HAP-1 (cell line): ENCODE measurements at regions not wholly inside any gene's neighbourhood (a gene's known extent, or its start where the extent isn't known, plus 50 kb on each side); places are given as distances from the start of the nearest gene placed in this dataset.

Source experiments
- DNase-seq, 2 experiments: peaks; one replicate each; pipeline ENCODE4 v3.0.0-alpha.2; 2016 to 2020; ENCODE audit warnings: low spot score in 2 of 2
- H3K27me3 ChIP-seq: fragments of 250-450 bp; sonication (Bioruptor Pico); 2 replicates; pipeline ENCODE4 v1.5.1; 2020; ENCODE audit warnings: low read depth, mild to moderate bottlenecking, moderate library complexity
- H3K36me3 ChIP-seq: fragments of 250-450 bp; sonication (Bioruptor Pico); replicated peaks from 2 replicates; pipeline ENCODE4 v1.5.1; 2020; ENCODE audit warnings: mild to moderate bottlenecking
- H3K4me1 ChIP-seq: fragments of 250-450 bp; sonication (Bioruptor Pico); 2 replicates; pipeline ENCODE4 v1.5.1; 2020; ENCODE audit warnings: mild to moderate bottlenecking
- H3K4me3 ChIP-seq: fragments of 250-450 bp; sonication (Bioruptor Pico); 2 replicates; pipeline ENCODE4 v1.5.1; 2020; ENCODE audit warnings: mild to moderate bottlenecking, moderate library complexity
- H3K9me3 ChIP-seq: fragments of 250-450 bp; sonication (Bioruptor Pico); 2 replicates; pipeline ENCODE4 v1.5.1; 2020; ENCODE audit warnings: mild to moderate bottlenecking, moderate library complexity
- in situ Hi-C: fragments of 300-500 bp; cut with MboI; formaldehyde crosslinking; loops from 3 replicates; pipeline ENCODE4 v1.14.3; 2020; ENCODE audit warnings: low sequenced_read_pairs, inconsistent platforms, mixed read lengths

- no peak for DNase-seq
- no peaks in the 10 kb centered on the region for H3K9me3 ChIP-seq
- H3K4me3 ChIP-seq, result no peak overlapping the region
- no peaks in the 10 kb centered on the region for H3K27me3 ChIP-seq
- H3K36me3 ChIP-seq, result no peaks in the 10 kb centered on the region
- in situ Hi-C loops, result no loop called here
- H3K4me1 ChIP-seq, result no peaks in the 10 kb centered on the region
Observed at GRCh38 chr12:115024531-115024930, 340.6 kb upstream of the TBX3 start.

DNA sequence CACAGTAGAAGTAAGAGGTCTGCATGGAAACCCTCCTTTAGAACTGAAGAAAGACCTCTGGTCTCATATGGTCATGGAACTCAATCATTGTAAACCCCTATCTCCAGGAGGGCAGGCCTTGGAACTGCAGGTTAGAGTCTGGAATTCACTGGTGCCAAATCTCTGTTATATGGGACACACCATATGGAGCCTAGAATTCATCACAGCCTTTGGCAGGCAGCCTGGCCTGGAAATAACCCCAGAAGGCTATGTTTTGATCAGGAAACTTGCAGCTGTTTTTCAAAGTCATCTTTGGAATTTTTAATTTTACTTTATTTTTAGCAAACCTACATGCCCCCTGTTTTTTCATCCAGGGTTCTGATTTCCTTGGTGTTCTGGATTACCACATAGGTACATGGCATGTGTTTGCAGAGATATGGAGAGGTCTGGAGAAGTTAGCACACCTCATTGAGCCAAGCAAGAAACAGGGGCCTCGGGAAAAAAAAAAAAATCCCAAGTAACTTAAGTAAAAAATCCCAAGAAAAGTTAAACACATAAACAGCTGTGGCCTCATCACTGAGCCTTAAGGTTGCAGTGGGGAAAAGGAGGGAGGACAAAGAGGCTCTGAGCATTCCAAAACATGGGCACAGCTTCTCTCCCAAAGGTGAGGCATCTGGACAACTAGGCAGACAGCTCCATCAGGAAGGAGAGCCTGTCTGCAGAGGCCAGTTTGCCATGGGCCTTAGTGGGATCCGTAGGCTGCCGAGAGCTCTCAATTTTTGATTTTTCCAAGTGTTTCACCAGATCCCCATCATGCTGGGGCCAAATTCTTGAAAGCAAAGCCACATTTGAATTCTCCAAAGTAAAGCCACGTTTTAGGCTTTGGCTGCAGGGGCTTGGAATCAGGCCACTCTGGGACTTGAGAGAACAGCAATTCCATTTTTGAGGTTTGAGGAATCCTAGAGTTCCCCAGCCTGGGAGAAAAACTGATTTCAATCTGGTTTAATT, 339.6 kb upstream of the TBX3 start:
- in situ Hi-C loops, result no loop called here
- DNase-seq, result no peak
- H3K4me3 ChIP-seq, result no peak overlapping the region
- no peaks in the 10 kb centered on the region for H3K27me3 ChIP-seq
- H3K9me3 ChIP-seq, result no peaks in the 10 kb centered on the region
- H3K4me1 ChIP-seq, result no peaks in the 10 kb centered on the region
- H3K36me3 ChIP-seq, result no peaks in the 10 kb centered on the region

- H3K4me3 ChIP-seq, result no peak overlapping the region
- H3K27me3 ChIP-seq, result no peaks in the 10 kb centered on the region
- no peak for DNase-seq
- no peaks in the 10 kb centered on the region for H3K9me3 ChIP-seq
- in situ Hi-C loops, result no loop called here
- no peaks in the 10 kb centered on the region for H3K36me3 ChIP-seq
- H3K4me1 ChIP-seq, result no peaks in the 10 kb centered on the region
Observed at GRCh38 chr12:115020091-115020490, 336.1 kb upstream of the TBX3 start.

DNA sequence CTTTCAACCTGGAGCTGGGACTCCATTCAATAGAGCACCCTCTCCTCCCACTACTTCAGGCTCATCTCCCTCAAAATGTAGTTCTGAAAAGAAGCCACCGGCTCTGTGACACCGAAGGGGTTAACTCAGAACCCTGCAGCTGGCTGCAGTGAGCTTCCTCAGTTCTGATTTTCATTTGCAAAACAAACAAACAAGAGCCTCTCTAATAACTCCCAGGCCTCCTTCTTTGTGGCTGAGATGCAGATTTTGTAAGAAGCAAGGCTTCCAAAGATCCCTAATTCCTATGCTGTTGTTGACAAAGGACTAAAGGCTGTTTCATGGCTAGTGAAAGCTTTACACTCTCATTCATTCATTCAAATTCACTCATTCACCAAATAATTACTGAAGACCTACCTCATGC, 333.4 kb upstream of the TBX3 start:
- Histone ChIP-seq H3K4me1 (no peaks in the 10 kb centered on the region), H3K9me3 (no peaks in the 10 kb centered on the region), H3K4me3 (no peak overlapping the region), H3K27me3 (no peaks in the 10 kb centered on the region), H3K36me3 (no peaks in the 10 kb centered on the region)
- DNase-seq, result no peak
- in situ Hi-C loops, result no loop called here

DNA sequence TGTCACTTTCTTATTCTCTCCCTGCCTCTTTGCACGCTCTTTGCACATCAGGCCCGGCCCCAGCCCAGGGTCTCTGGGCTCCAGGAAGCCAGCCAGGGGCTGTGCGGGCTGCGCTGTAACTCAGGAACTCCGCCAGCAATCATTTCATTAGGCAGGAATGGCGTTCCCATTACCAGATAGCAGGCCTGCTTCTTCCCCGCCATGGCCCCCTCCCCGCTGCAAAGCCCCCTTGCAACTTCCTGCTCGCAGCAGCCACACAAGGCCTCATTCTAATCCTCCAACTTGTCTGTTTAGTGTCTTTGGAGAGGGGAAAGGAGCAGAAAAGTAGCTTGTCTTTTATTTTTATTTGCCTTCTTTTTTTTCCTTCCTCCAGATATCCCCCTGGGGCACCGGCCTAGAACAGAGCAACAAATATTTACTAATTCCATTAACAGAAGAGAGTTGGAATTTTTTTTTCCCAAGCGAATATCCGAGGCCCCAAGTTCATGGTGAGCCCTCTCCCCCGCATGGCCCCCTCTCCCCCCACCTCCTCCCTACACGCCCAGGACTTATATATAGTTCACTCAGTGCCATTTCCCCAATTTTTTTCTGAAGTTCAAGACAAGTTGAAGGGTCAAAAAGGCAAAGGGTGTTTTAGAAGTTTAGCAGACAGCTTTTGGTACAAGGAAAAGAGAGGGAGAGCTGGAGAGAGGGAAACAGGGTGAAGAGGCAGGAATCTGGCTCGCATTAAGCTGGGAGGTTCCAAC, 329.4 kb upstream of the TBX3 start:
- in situ Hi-C loops, result no loop called here
- no peaks in the 10 kb centered on the region for H3K9me3 ChIP-seq
- H3K4me3 ChIP-seq, result no peak overlapping the region
- DNase-seq, result no peak
- no peaks in the 10 kb centered on the region for H3K36me3 ChIP-seq
- no peaks in the 10 kb centered on the region; the same call in 1 of the 2 replicates for H3K27me3 ChIP-seq
- H3K4me1 ChIP-seq, result no peaks in the 10 kb centered on the region

GRCh38 chr12:115012861-115013235, 328.9 kb upstream of the TBX3 start:
- in situ Hi-C loops, result no loop called here
- no peaks in the 10 kb centered on the region for H3K4me1 ChIP-seq
- H3K27me3 ChIP-seq, result no peaks in the 10 kb centered on the region; the same call in 1 of the 2 replicates
- no peaks in the 10 kb centered on the region for H3K9me3 ChIP-seq
- DNase-seq, result no peak
- H3K36me3 ChIP-seq, result no peaks in the 10 kb centered on the region
- H3K4me3 ChIP-seq, result no peak overlapping the region

DNA sequence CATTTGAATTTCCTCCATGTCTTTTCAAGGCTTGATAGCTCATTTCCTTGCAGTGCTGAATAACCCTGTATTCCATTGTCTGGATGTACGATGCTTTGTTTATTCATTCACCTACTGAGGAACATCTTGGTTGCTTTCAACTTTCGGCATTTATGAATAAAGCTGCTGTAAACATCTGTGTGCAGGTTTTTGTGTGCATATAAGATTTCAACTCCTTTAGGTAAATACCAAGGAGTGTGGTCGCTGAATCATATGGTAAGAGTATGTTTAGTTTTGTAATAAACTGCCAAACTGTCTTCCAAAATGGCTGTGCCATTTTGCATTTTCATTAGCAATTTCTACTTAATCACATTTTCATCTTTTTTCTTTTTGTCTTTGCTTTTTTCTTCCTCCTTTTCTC, 327.7 kb upstream of the TBX3 start:
- Histone ChIP-seq H3K4me3 (no peak overlapping the region), H3K36me3 (no peaks in the 10 kb centered on the region), H3K9me3 (no peaks in the 10 kb centered on the region), H3K4me1 (no peaks in the 10 kb centered on the region), H3K27me3 (no peaks in the 10 kb centered on the region; the same call in 1 of the 2 replicates)
- DNase-seq, result no peak
- in situ Hi-C loops, result no loop called here

DNA sequence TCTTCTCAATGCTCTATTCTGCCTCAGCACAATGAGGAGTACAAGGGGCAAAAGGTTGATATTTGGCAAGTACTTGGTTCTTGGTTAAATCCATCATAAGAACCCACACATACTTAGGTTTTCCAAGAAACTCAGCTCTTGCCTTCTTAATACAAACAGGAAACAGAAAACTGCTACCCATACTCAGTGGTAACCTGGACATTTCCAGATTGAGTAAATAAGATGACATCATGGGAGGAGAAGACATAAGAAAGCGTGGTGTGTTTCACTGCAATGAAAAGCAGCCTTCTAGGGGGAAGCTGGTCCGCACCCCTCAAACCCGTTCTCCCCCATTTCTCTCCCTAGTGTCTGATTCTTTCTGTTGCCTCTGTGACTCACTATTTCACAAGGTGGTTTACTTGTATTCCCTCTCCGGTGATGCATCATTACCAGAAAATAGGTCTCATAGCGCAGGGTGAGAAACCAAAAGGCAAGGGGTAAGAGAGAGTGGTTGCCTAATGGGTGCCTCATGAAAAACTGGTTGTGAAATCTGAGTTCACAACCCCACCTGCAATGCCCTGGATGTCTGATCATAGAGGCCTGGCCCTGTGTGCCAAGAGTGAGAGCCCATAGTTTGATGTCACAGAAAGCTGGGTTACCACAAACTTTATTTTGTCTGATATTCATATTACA, 326.5 kb upstream of the TBX3 start:
- DNase-seq, result no peak
- Histone ChIP-seq H3K4me1 (no peaks in the 10 kb centered on the region), H3K27me3 (no peaks in the 10 kb centered on the region; the same call in 1 of the 2 replicates), H3K36me3 (no peaks in the 10 kb centered on the region), H3K9me3 (no peaks in the 10 kb centered on the region), H3K4me3 (no peak overlapping the region)
- in situ Hi-C loops, result no loop called here

- Histone ChIP-seq H3K36me3 (no peaks in the 10 kb centered on the region), H3K9me3 (no peaks in the 10 kb centered on the region), H3K4me1 (no peaks in the 10 kb centered on the region), H3K4me3 (no peak overlapping the region), H3K27me3 (no peaks in the 10 kb centered on the region; the same call in 1 of the 2 replicates)
- in situ Hi-C loops, result no loop called here
- DNase-seq, result no peak
Observed at GRCh38 chr12:115008929-115009328, 325.0 kb upstream of the TBX3 start.

DNA sequence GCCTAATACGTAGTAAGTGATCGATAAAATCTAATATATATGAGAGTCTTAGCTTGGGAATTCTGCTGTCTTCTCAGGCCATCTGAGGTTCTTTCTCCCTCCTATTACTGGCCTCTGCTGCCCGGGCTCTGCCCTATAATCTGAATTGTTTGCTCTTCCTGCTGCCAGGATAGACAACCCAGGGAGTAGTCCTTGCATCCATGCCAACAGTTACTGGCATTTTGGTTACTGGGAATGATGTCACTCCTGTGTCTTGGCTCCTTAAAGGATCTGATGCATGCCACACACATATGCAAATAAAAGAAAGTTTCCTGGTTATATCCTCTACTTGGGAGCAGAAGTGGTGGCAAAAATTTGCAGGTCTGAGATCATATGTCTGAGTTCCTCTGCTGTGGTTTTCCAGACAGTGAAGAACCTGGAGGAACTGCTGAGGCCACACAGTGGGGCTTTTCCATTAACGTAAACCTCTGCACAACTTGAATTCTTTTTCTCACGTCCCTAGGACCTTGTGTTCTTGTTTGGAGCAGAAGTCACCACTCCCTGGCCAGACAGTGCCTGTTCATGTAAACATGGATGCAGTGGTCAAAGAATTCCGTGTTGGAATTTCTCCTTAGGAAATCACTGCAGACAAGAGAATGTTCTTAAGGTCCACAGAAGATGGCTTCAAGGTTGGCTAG, 320.6 kb upstream of the TBX3 start:
- Histone ChIP-seq H3K9me3 (no peaks in the 10 kb centered on the region), H3K4me3 (no peak overlapping the region), H3K4me1 (no peaks in the 10 kb centered on the region), H3K27me3 (no peaks in the 10 kb centered on the region; the same call in 1 of the 2 replicates), H3K36me3 (no peaks in the 10 kb centered on the region)
- in situ Hi-C loops, result no loop called here
- DNase-seq, result no peak

DNA sequence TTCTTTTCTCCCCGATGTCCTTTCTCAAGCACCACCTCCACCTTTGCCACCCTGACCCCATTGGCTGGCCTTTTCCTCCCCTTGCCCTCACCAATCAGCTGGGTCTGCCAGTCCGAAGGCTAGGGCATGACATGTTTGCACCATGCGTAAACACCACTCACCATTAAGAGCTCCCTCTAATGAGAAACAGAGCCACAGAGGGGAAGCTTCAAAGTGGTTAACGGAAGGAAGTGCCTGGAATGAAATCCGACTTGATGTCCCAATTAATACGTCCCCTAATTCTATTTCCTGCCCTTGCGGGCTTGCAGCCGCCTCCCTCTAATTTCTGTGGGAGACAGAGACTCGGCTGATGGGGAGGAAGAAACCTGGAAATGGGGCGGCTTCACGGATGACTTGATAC, 318.5 kb upstream of the TBX3 start:
- DNase-seq, result no peak
- H3K36me3 ChIP-seq, result no peaks in the 10 kb centered on the region

DNA sequence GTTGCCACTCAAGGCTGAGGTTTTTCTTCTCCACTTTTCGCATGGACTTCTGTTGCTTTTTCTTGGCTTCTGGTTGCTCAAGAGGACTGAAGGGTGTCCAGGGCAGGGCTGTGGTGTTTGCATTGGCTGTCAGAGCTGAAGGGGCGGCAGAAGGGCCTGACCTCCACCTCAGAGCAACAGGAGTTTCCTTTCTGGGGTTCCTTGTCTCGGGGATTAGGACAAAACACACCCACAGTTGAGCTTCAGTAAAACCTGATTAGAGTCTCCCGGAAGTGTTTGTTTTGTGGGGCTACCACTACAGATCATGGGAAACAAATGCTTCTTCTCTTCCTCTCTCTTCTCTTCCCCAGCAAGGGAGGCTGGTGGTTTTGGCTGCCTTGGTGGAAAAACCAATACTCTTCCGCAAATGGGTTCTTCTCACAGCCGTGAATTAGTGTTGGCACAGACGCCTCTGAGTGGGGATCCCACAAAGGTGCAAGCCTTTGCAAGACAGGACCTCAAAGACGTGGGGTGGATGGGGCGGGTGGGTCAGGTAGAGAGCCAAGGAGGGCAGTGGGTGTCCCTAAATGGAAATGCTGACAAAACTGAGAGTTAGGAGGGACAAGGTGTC, 317.7 kb upstream of the TBX3 start:
- H3K36me3 ChIP-seq, result no peaks in the 10 kb centered on the region
- in situ Hi-C loops, result no loop called here

More for the DNA sequence above, 318.5 kb upstream of the TBX3 start:
- no peaks in the 10 kb centered on the region for H3K9me3 ChIP-seq
- in situ Hi-C loops, result no loop called here
- H3K27me3 ChIP-seq, result no peaks in the 10 kb centered on the region
- no peaks in the 10 kb centered on the region for H3K4me1 ChIP-seq
- H3K4me3 ChIP-seq, result no peak overlapping the region

DNA sequence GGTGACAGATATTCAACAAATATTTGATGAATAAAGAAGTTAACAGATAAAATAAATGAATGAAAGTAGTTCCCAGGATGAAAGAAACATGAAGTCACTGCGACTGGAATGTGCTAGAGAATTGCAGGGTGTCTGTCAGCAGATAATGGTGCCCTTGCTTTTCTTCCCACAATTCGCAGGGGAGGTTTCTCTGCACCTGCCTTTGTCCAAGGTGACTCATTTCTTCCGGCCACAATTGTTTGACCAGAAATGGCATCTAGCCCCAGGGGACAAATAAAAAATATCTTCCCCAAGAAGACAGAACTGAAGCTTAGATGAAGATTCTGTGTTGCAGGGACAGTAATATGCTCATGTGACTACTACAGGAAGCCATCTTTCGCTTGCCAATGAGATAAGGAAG, 316.1 kb upstream of the TBX3 start:
- in situ Hi-C loops, result no loop called here
- DNase-seq, result peak in 1 of 2 experiments; percentile 9
- Histone ChIP-seq H3K4me1 (no peaks in the 10 kb centered on the region), H3K9me3 (no peaks in the 10 kb centered on the region), H3K36me3 (no peaks in the 10 kb centered on the region), H3K4me3 (no peak overlapping the region), H3K27me3 (no peaks in the 10 kb centered on the region)

More for the DNA sequence above, 317.7 kb upstream of the TBX3 start:
- Histone ChIP-seq H3K4me1 (no peaks in the 10 kb centered on the region), H3K27me3 (no peaks in the 10 kb centered on the region), H3K9me3 (no peaks in the 10 kb centered on the region), H3K4me3 (no peak overlapping the region)
- DNase-seq, result no peak
